ACHN (cell line): ENCODE measurements at regions not wholly inside any gene's neighbourhood (a gene's known extent, or its start where the extent isn't known, plus 50 kb on each side); places are given as distances from the start of the nearest gene placed in this dataset.
"Not testable (repeated sequence)": the region's sequence is repeated elsewhere in the genome, so short reads cannot be mapped to it uniquely, and the experiment has no call there.

ENCODE experiments used
- DNase-seq: peaks from one replicate; pipeline ENCODE4 v3.0.0-alpha.2; 2015
- in situ Hi-C: cut with HindIII; loops from 2 replicates; pipeline ENCODE4 v1.10.0; 2017; ENCODE audit warnings: low sequenced_read_pairs, low pct_ligation_motif_present, low pct_unique_long_range_greater_than_20kb

DNA sequence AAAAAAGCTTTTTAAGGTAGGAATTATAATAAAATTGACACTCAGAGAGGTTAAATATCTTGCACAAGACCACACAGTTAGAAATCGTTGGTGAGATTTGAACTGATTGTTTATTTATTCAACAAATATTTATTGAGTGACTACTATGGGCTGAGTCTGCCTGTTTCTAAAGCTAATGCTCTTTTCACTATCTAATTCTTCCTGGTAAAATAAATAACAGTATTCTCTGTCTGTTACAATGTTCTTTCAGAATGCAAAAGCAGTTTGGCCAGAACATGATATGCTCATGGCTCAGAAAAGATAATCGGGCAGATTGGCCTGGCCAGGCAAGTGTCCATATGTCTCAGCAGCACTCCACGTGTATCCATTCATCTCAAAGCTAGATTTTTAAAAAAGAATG is 82.0 kb downstream of the BTG1 start:
- in situ Hi-C loops: no loop called here
- DNase-seq: no peak

DNA sequence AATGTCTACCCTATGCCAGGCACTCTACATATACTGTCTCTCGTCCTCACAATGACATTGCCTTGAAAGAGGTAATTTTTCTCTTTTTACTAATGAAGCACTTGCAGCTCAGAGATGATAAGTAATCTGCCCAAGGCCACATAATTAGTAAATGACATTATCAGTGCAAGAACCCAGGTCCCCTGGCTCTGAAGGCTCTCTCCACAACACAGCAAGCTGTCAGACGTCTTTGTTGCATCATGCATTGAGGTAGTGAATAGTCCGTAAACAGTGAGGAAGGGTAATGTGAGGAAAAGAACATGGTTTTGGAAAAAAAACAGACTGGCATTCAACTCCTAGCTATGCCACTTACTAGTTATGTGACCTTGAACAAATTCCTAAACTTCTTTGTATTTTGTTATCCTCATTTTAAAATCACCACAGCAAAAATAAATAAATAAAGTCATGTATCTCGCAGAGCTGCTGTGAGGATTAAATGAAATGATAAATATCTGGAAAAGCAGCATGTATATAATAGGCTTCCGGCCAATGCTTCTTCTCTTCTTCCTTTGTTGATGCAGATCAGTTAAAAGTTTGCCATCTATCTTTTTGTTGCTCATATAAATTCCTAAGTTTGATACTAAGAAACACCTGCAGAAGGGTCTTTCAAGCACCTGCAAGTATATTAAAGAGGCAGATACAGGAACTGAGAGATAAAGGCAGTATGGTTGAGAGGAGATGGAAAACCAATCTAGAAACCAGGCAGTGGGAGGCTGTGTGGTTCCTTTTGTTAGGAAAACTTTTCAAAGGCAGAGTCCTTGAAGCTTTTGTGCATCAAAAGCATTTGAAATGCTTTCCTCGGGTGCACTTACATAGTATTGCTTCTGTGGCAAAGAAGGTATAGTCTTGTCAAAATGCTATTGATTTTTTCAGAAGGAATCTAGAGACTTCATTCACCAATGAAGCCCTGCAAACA is 82.8 kb downstream of the BTG1 start:
- in situ Hi-C loops: no loop called here
- DNase-seq: no peak

DNA sequence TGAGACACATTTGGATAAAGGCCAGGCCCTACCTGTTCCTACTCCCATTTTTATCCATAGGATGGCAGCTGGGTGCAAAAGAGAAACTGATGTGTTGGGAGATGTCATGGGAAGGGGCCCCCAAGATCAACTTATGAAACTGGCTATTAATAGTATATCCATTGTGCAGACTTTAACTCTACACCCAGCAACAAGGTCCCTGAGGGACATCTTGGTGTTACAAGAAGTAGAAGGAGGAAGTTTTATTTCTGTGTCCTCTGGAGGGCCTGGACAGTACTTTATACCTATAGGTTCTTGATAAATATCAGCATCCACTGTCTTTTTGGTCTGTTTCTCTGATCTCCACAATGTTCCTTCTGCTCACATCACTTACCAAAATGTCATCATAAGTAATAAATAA is 84.6 kb downstream of the BTG1 start:
- in situ Hi-C loops: no loop called here
- no peak for DNase-seq

DNA sequence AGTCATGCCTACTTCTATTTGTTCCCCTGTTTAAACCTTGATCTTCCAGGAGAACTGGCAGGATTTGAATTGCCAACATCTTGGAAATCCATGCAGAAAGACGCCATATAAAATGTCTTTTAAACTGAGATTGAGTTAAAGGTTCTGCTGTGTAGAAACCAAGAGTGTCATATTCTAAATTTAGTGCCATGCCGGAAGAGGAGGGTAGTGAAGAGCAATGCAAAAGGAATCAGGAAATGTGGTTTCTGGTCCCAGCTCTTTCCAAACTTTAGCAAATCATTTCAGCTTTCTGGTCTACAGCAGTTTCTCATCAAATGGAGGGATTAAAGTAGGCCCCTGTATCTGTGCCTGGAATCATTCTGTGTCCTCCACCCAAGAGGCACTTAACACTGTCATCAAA is 85.7 kb downstream of the BTG1 start:
- in situ Hi-C loops: no loop called here
- no peak for DNase-seq

DNA sequence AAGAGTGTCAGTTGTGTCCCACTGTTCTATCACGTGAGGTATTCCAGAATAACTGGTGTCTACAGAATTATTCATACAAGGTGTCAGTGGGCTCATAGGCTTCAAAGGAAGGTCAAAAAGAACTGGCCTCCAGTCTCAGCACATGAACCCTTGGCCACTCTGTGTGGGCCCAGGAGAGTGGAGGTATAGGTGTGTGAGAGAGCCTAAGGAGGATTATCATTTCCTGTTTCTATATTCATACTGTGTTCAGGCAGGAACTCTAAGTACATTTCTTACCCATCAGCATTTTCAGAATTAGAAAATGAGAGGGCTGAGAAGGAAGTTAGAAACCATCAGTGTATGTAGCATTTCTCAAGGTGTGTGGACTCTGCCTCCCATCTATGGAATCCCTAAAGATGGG is 87.0 kb downstream of the BTG1 start:
- no peak for DNase-seq

DNA sequence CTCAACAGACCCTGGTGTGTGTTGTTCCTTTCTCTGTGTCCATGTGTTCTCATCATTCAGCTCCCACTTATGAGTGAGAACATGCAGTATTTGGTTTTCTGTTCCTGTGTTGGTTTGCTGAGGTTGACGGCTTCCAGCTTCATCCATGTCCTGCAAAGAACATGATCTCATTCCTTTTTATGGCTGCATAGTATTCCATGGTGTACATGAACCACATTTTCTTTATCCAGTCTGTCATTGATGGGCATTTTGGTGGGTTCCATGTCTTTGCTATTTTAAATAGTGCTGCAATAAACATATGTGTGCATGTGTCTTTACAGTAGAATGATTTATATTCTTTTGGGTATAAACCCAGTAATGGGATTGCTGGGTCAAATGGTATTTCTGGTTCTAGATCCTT is 88.9 kb downstream of the BTG1 start:
- in situ Hi-C loops, DNase-seq: not testable (repeated sequence)

More for the DNA sequence above, 87.0 kb downstream of the BTG1 start:
- in situ Hi-C loops: no loop called here

DNA sequence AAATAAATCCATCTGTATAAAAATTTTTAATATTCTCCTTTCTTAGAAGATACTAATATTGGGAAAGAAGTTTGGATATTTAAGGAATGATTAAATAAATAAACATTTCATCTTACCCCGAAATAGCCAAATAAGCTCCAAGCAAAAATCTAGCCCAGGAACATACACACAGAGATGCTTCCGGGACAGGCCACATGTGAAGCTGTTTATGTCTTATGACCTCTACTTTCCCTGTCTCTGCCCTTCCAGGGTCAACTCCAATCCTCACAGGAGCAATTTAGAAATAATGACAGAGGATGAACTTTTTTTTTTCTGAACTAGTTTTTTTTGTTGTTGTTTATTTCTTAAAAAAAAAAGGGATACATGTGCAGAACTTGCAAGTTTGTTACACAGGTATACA is 89.4 kb downstream of the BTG1 start:
- in situ Hi-C loops: no loop called here

DNA sequence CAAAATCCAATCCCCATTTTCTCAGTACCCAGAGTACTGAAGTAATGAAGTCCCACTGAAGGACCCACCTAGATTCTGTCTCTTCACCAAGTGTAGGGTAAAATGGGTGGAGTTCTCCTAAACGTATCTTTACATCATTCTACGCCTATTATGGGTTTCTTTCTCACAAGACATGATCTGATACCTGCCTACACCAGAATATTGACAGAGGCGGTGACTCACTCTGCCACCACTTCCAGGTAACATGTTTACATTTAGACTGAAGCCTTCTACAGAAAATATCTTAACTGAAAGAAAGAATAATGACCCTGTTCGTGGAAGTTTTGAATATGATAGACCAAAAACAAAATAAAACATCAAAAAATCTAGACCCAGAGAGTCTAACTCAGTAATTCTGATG is 89.8 kb downstream of the BTG1 start:
- no peak for DNase-seq
- in situ Hi-C loops: no loop called here

More for the DNA sequence above, 89.4 kb downstream of the BTG1 start:
- no peak for DNase-seq

DNA sequence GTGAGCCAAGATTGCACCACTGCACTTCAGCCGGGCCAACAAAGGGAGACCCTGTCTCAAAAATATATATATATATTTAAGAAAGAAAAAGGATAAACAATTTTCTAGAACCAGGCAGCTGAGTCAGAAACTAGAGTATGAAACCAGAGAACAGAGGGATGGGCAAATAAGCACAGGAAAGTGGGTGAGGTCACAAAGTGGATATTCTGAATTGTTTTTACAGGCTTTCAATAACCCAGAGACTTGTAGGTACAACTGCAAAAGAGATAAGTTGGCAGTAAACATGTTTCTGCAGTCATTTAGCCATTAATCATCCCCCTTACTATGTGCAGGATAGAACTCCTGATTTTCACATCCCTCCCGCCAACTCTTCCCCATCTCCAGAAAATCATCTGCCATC is 94.2 kb downstream of the BTG1 start:
- DNase-seq: no peak
- in situ Hi-C loops: no loop called here

DNA sequence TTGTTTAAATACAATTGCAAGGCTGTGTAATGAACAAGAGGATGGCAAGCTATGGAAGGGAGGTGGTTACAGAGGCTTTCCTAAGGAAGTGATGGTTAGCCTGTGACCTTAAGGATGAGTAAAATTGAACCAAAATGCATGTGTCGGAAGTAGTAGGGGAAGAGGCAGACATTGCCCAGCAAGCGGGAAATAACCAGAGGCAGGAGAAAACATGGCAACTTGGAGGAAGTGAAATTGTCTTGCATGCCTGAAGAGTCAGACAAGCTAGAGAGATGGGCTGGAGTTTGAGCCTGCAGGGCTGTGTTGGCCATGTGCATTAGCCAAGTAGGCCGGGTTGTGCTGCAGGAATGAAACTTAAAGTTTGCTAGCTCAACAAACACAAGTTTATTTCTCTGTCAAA is 96.2 kb downstream of the BTG1 start:
- no peak for DNase-seq
- in situ Hi-C loops: no loop called here

DNA sequence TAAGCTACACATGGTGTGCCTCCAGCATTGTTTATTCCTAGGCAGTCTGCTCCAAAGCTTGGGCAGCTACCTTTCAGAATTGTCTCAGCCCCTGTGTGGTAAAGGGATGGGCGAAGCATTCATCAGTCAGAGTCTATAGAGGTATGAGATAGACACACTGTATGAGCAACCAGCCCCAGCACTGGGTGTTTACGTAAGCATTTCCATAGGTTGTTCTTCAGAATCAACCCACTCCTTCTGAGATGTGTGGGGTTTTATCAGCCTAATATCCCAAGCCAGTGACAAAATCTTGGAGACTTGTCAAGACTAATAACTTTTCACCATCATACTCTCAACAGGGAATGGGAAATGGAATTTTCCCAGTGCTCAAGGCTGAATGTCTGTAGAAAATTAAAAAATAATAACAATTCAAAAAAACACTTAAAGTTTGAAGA is 98.2 kb downstream of the BTG1 start:
- in situ Hi-C loops: no loop called here

DNA sequence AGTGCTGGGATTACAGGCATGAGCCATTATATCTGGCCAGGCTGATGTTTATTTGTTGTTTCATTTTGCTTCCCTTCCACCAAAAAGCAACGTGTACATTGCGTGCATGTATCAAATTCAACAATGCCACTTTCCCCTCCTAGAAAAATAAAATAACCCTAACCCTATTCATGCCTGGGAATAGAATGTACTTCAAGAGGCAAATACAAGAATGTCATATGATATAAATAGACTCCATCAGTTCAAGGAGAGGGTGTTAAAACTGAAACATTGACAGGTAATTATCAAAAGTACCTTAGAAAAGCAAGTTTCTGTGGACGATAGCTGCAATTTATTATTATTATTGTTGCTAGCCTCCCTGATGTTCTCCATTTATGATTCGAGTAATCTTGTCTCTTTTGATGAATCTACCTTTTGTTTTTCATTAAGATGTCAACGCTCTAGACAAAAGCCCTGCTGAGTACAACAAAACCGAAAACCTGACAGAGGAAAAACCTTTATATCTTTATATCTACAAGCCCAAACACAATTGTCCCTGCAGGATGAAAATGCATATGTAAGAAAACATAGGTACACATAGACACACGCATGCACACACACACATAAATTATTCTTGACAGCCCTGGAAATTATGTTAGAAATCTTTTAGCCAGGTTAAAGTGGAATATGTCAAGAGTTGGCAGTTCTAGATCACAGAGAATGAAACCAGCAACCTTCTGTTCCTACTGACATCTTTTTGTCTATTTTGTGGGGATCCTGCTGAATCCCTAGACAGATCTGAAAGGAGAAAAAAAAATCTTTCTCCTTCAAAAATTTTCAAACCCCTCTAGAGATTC is 98.9 kb downstream of the BTG1 start:
- no peak for DNase-seq
- in situ Hi-C loops: no loop called here

More for the DNA sequence above, 98.2 kb downstream of the BTG1 start:
- no peak for DNase-seq

DNA sequence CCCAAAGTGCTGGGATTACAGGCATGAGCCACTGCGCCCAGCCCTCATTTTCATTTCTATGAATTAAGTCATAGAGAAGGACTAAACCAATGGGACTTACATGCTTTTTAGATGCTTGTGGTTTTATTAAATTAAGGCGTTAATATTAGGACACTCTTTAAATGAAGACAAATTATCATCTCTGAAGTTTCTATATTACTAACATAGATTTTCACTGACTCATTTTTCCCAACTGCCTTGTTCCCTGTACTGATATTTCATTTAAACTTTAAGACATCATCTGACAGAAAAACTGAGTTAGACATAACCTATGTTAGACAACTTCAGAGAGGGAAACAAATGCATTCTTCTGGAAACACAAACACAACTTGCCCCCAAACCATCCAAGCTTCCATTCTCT is 99.8 kb downstream of the BTG1 start:
- no peak for DNase-seq
- in situ Hi-C loops: no loop called here

DNA sequence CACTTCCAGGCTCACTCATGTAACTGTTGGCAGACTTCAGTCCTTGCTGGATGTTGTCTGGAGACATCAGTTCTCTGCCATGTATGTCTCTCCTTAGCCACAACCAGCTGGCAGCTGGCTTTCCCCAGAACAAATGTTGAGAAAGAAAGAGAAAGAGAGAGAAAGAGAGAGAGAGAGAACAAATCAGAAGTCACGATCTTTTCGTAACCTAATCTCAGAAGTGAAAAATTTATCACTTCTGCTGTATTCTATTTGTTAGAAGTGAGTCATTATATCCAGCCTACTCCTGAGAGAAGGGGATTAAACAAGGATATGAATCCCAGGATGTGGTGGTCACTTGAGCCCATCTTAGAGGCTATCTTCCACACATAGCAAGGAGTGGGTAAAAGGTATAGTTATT is 101.2 kb downstream of the BTG1 start:
- no peak for DNase-seq
- in situ Hi-C loops: no loop called here

DNA sequence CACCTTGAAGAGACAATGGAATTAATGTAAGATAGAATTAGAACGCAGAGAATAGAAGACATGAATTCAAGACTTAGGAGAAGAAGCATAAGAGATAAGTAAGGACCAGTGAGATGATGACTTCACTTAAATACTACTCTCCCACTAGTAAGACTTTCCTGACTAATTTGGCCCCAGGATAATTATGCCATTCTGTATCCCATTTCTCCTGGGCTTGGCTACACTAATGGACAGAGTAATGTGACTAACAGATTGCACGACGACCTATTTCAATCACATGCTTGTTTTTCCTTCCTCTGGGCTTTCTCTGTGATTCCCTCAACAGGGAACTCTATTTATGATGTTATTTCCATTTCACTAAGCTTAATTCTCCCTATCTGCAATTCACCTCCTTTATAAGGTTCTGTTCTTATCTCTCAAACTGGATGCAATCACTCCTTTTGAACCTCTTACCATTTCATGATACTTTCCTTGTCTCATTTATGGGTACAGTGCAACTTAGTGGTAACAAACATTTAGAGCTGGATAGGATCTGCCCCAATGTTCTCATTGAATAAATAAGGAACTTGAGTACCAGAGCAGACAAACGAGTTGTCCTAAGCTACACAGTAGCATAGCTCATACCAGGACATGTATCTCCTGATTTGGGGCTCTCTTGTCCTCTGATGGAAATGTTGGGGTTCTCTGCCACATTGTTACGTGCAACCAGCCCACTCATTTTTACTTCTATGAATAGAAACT is 102.7 kb downstream of the BTG1 start:
- no peak for DNase-seq
- in situ Hi-C loops: no loop called here

DNA sequence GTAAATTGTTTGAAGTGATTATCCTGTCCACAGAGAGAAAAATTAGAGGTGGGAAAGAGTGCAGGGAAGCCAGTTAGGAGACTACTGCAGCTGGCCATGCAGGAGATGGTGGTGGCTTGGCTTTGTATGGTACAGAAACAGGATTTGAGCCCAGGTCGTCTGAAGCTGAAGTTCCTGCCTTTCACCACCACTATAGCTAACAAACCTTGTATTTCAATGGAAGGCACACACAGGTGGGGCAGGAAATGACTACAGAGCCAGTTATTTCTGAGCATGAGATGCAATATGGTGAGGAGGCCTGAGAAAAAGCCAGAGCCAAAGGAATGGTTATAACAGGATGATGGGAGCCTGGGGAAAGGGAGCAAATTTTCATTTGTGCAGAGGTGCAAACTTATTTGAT is 103.9 kb downstream of the BTG1 start:
- in situ Hi-C loops: no loop called here

DNA sequence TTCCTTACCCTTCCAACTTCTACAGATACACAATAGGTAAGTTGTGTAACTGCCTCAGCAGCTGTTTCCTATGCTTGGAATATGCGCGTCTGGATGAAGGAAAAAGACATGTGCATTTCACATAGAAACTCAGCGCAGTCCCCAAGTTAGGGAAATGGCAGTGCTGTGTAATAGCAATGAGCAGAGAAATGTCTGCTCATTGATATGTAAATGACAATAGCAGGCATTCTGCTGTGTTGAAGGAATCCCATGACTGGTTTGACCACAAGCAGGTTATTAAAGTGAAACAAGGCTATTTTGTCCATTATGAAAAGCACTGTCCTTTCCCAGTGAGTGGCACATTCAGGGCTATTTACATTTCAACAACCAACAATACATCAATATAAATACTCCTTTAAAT is 106.6 kb downstream of the BTG1 start:
- no peak for DNase-seq
- in situ Hi-C loops: no loop called here

More for the DNA sequence above, 103.9 kb downstream of the BTG1 start:
- DNase-seq: no peak

DNA sequence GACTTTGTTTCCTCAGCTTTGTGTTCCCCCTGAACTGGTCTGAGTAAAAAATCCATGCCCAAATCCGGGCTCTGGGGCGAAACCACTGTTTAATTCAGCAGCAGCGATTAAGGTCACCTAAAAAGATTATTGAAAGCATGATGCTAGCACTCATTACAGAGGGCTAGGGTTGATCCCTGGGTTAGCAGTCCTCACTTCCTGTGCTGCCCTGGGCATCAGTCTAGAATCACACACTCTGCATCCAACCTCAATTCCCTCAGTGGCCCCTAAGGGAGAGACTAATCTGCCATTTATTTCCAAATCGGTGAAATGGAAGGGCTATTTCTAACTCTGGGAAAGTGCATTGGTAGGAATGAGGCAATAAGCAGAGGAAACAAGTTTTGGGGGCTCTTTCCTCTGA is 107.2 kb downstream of the BTG1 start:
- in situ Hi-C loops: no loop called here
- DNase-seq: no peak
